C4-2B (cell line): ENCODE measurements at regions not wholly inside any gene's neighbourhood (a gene's known extent, or its start where the extent isn't known, plus 50 kb on each side); places are given as distances from the start of the nearest gene placed in this dataset.
"Not testable (repeated sequence)": the region's sequence is repeated elsewhere in the genome, so short reads cannot be mapped to it uniquely, and the experiment has no call there.

ENCODE experiments used
- ZFX ChIP-seq: fragments of 450-650 bp; IDR thresholded peaks from 2 replicates; pipeline ENCODE4 v1.6.1; 2017
- TF ChIP-seq, protein P1 (sequence below): fragments of 450-650 bp; conservative IDR thresholded peaks from 2 replicates; pipeline ENCODE4 v1.5.1; 2017; ENCODE audit warnings: mild to moderate bottlenecking

DNA sequence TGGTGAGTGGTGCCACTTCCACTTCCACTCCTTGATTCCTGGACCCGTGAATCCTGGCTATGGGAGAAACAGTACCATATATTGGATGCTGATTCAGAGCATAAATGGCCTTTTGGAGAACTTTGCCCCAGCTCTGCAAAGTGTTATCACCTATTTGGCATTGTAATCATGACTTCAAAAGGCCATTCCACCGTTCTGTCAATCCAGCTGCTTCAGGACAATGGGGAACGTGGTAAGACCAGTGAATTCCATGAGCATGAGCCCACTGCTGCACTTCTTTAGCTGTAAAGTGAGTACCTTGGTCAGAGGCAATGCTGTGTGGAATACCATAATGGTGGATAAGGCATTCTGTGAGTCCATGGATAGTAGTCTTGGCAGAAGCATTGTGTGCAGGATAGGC lies 273.8 kb downstream of the C12orf75 start:
- TF ChIP-seq, protein P1, sequence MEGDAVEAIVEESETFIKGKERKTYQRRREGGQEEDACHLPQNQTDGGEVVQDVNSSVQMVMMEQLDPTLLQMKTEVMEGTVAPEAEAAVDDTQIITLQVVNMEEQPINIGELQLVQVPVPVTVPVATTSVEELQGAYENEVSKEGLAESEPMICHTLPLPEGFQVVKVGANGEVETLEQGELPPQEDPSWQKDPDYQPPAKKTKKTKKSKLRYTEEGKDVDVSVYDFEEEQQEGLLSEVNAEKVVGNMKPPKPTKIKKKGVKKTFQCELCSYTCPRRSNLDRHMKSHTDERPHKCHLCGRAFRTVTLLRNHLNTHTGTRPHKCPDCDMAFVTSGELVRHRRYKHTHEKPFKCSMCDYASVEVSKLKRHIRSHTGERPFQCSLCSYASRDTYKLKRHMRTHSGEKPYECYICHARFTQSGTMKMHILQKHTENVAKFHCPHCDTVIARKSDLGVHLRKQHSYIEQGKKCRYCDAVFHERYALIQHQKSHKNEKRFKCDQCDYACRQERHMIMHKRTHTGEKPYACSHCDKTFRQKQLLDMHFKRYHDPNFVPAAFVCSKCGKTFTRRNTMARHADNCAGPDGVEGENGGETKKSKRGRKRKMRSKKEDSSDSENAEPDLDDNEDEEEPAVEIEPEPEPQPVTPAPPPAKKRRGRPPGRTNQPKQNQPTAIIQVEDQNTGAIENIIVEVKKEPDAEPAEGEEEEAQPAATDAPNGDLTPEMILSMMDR, result not testable (repeated sequence)
- TF ChIP-seq ZFX, result not testable (repeated sequence)
